NAMALWA (cell line): ENCODE measurements at regions not wholly inside any gene's neighbourhood (a gene's known extent, or its start where the extent isn't known, plus 50 kb on each side); places are given as distances from the start of the nearest gene placed in this dataset.

ENCODE experiments used
- DNase-seq: peaks from one replicate; pipeline ENCODE4 v3.0.0-alpha.2; 2015; ENCODE audit warnings: low spot score

DNA sequence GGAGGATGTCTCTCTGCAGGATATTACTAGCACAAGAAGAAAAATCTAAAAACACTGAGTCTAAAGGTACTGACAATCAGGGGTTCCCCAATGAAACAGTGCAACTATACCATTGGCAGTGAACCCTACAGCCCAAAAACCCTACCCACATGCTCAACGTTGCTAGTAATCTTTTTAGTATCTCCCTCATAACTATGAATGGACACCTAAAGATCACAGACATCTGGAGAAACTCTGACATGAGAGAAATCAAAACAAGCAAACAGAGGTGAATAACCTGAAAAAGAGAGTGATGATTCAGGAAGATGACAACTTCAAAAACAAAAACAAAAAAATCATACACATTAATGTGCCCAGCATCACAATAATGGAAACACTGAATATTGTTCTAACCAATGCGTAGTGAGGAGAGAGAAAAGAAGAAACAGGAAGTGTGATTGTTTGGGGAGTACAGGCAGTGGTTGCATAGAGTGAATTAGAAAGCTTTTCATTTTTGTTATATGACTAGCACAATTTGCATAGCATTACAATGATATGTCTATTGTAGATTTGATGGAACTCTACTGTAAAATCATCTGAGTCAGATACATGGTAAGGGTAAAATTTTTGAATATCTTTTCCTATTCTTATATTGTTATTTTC is 78.9 kb upstream of the FMR1 start:
- DNase-seq = no peak

DNA sequence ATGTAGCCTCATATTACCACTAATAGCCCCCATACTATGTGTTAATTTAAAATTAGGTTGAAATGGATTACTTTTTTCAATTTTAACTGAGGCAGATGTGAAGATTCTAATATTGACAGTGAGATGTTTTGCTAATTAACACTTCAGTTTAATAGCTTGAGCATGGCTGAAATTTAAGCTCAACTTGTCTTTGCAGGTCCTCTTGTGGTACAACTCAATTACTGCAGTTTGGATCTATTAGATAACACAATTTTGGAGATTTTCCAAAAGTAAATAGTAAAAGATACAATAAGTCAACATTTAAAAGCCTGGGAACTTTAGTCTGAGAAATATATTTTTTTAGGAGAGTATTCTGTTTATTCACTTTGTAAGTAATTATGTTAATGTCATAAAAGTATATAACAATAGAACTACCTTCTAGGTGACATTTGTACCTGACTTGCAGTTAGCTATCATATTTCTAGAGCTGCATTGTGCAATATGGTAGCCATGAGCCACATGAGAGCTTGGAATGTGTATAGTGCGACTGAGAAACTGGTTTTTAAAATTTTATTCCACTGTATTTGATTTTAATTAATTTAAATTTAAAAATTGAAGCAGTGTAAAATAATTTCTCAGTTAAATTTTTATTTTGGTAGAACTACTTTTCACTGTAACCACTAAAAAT is 73.1 kb upstream of the FMR1 start:
- peak; percentile 20 for DNase-seq

DNA sequence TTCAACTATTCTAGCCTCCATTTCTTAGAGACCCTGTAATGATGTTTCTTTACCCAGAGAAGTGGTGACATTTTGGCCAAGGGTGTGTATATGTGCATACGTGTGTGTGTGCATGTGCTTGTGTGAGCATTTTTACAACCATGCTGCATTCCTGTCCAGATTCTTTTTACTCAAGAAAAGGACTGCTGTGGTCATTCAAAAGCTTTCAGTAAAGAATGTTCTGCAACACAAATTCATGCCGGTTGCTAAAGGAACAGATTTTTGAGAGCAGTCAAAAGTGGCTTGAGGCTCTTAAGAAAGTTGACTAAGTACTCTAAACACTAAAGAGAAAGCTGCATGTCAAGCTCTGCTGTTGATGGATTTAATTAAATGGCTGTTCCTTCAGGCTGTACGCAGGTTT is 65.0 kb upstream of the FMR1 start:
- no peak for DNase-seq

DNA sequence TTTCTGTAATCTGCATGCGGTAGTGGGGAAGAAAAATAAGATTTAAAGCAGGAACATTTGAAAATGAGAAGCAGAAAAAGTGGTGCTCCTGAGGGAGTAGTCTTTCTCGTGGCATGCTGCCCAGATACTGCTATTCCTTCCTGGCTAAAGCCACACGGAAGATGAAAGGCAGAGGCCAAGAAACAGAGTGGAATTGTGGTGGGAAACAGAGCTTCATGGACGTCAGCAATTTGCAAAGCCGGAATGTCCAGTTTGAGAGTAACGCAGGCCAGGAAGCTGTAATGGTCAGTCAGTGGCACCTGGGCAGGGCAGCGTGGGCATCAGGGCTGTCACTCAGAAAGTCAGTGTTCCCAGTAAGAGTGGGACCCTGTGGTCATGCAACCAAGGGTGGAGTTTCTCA is 63.7 kb upstream of the FMR1 start:
- DNase-seq = no peak

DNA sequence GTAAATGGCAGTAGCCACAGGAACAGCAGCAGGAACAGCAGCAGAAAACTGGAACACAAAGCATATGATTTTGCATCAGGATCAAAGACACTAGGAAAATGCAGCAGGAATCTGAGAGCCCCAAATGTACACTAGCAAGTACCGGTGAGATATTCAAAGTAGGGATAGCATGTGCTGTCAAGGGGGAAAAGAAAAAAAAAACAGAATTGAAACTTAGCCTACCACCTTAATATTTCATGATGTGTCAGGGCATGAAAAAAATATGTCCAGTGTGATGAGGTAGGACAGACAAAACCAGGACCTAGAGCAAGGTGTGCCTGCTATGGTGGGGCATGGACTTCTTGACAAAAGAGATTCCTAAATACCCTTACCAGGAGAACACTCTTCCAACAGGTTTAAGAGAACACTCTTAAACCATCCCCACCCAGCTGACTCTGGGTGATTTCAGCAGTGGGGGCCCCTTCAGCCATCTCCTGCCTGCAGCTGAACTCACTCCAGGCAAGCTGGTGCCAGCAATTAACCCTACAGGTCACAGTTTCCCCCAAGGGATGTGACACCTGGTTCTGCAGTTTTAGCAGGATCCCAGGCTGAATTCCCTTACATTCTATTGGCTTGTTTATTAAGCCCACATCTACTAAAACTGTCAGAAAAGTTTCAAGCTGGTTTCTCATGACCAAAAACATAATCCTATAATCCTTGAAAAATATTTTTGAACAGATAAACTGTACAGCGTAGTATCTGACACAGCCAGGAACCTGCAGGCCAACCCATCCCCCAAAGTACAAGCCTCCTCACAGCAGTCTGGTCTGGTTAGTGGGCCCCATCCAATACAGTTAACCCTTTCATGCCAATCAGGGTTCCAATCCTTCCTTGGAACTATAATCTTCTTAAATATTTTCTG is 62.9 kb upstream of the FMR1 start:
- DNase-seq = no peak

DNA sequence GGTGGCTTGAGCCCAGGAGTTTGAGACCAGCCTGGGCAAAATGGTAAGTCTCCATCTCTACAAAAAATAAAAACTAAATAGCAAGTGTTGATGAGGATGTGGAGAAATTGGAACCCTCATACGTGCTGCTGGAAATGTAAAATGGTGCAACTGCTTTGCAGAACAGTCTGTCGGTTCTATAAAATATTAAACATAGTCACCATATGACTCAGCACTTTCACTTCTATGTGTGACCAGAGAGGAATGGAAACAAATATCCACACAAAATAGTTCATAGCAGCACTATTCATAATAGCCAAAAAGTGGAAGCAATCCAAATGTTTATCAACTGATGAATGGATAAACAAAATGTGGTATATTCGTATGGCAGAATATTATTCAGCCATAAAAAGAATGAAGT is 60.8 kb upstream of the FMR1 start:
- no peak for DNase-seq

DNA sequence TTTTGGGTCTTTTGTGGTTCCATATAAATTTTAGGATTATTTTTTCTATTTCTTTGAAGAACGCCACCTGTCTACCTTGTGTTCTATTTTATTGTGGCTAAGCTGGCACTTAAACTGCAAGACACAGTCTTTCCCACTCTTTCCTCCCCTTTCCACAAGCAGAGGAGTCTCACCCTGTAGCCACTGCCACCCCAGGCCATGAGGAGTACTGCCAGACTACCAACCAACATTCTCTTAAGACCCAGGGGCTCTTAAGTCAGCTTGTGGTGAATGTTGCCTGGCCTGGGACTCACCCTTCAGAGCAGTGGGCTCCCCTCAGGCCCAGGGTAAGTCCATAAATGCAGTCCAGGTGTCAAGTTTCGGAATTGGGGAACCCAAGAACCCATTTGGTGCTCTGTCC is 58.0 kb upstream of the FMR1 start:
- no peak for DNase-seq

DNA sequence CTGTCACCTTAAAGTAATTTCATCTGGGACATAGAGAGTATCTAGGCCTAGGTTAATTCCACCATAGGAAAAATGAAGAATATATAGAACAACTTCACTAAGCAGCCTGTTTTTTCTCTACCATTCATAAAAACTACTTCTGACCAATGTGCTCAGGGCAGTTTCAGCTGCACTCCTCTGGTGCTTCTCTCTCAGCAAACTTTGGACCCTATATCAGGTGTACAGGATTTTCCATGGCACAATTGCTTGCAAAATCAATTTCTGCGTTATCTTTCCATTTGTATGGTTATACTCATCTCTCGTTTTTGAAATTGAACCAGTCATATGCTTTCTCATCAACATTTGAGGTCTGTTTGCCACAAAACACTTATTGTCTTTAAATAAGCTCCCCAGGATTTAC is 52.1 kb upstream of the FMR1 start:
- no peak for DNase-seq
